WTC11 (cell line): ENCODE measurements at regions not wholly inside any gene's neighbourhood (a gene's known extent, or its start where the extent isn't known, plus 50 kb on each side); places are given as distances from the start of the nearest gene placed in this dataset.

Source experiments
- ATF1 ChIP-seq: sonication (generic); formaldehyde crosslinking; IDR thresholded peaks from 2 replicates; pipeline ENCODE4 v1.8.1; 2023; ENCODE audit warnings: mild to moderate bottlenecking, moderate library complexity, missing genetic modification reagents
- ATF3 ChIP-seq: sonication (generic); formaldehyde crosslinking; conservative IDR thresholded peaks from 2 replicates; pipeline ENCODE4 v1.8.1; 2022; ENCODE audit warnings: mild to moderate bottlenecking, missing genetic modification reagents
- CREM ChIP-seq: sonication (generic); formaldehyde crosslinking; IDR thresholded peaks from 2 replicates; pipeline ENCODE4 v1.8.1; 2022; ENCODE audit warnings: mild to moderate bottlenecking, missing genetic modification reagents, moderate library complexity
- ERG ChIP-seq: fragments of 250-450 bp; sonication (Bioruptor Pico); IDR thresholded peaks from 2 replicates; pipeline ENCODE4 v1.8.0; 2021; ENCODE audit warnings: mild to moderate bottlenecking
- SP1 ChIP-seq: sonication (generic); formaldehyde crosslinking; conservative IDR thresholded peaks from 2 replicates; pipeline ENCODE4 v1.8.1; 2022; ENCODE audit warnings: missing genetic modification reagents
- TCF7 ChIP-seq: sonication (generic); formaldehyde crosslinking; IDR thresholded peaks from 2 replicates; pipeline ENCODE4 v1.8.0; 2022; ENCODE audit warnings: mild to moderate bottlenecking, low read depth, missing genetic modification reagents, moderate library complexity
- ZNF232 ChIP-seq: sonication (generic); formaldehyde crosslinking; IDR thresholded peaks from 2 replicates; pipeline ENCODE4 v1.8.0; 2022; ENCODE audit warnings: mild to moderate bottlenecking, missing genetic modification reagents
- TF ChIP-seq, protein P1 (sequence below): fragments of 200-600 bp; IDR thresholded peaks from 2 replicates; pipeline ENCODE4 v1.8.0; 2022; ENCODE audit warnings: antibody characterized with exemption

- TF ChIP-seq, protein P1, sequence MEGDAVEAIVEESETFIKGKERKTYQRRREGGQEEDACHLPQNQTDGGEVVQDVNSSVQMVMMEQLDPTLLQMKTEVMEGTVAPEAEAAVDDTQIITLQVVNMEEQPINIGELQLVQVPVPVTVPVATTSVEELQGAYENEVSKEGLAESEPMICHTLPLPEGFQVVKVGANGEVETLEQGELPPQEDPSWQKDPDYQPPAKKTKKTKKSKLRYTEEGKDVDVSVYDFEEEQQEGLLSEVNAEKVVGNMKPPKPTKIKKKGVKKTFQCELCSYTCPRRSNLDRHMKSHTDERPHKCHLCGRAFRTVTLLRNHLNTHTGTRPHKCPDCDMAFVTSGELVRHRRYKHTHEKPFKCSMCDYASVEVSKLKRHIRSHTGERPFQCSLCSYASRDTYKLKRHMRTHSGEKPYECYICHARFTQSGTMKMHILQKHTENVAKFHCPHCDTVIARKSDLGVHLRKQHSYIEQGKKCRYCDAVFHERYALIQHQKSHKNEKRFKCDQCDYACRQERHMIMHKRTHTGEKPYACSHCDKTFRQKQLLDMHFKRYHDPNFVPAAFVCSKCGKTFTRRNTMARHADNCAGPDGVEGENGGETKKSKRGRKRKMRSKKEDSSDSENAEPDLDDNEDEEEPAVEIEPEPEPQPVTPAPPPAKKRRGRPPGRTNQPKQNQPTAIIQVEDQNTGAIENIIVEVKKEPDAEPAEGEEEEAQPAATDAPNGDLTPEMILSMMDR, result no peak
- TF ChIP-seq ZNF232 (CRISPR knock-in tag) (no peak), CREM (CRISPR knock-in tag) (no peak), ERG (no peak), SP1 (CRISPR knock-in tag) (no peak), ATF1 (CRISPR knock-in tag) (no peak), ATF3 (CRISPR knock-in tag) (no peak), TCF7 (CRISPR knock-in tag) (no peak)
Observed at GRCh38 chr22:19586922-19587684, 62.9 kb upstream of the CLDN5 start.
